Stomach (tissue), 4 donors: ENCODE measurements at regions not wholly inside any gene's neighbourhood (a gene's known extent, or its start where the extent isn't known, plus 50 kb on each side); places are given as distances from the start of the nearest gene placed in this dataset.

Source experiments
- CTCF ChIP-seq, 7 experiments: fragments of 450-650 bp in 4 of 7; fragments of 200-600 bp in 3 of 7; sonication (generic) in 3 of 7; IDR thresholded peaks; one replicate each; pipeline ENCODE4 v1.5.1; 2016 to 2019; ENCODE audit warnings: antibody characterized with exemption in 7 of 7, control low read depth in 2 of 7, mild to moderate bottlenecking in 1 of 7
- EP300 ChIP-seq: sonication (generic); formaldehyde crosslinking; IDR thresholded peaks from one replicate; pipeline ENCODE4 v1.6.1; 2017; ENCODE audit warnings: antibody characterized with exemption
- POLR2AphosphoS5 ChIP-seq, 3 donors: sonication (generic); formaldehyde crosslinking; IDR thresholded peaks; one replicate each; pipeline ENCODE4 v1.6.1; 2016; ENCODE audit warnings: antibody characterized with exemption in 3 of 3

- TF ChIP-seq CTCF (IDR thresholded peaks at IDR 0.05), result no peak
- no peak for TF ChIP-seq POLR2AphosphoS5 (IDR thresholded peaks at IDR 0.05)
- no peak for TF ChIP-seq EP300
These were observed 1563.0 kb downstream of the SUCLG1 start for GRCh38 chr2:82896117-82896516.
